ENCODE measurements at regions not wholly inside any gene's neighbourhood (a gene's known extent, or its start where the extent isn't known, plus 50 kb on each side); places are given as distances from the start of the nearest gene placed in this dataset.

DNA sequence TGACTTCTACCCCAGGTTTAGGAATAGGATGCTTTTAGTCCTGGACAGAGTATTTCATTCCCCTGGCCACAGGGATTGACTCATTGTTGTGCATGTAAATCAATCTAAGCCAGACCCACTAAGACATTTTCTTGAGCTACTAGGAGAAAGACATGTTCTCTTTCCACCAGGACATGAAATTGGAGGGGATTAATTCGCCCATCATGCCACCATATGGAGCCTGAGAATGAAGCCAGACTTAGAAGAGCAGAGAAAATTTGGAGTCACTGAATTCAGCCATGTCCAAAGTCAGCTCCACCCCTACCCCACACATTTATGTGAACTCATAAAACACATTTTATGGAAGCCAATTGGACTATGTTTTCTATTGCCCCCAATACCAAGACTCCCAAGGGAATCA lies 322.5 kb downstream of the NFIB start:
- Histone ChIP-seq H3K79me2 (replicated peaks; ENCODE audit: insufficient read depth) (no peaks in the 10 kb centered on the region), H3K4me2 (no peak overlapping the region), H3K9me2 (ENCODE audit: insufficient read depth) (peaks cover 17% of the 10 kb centered on the region), H4K20me1 (replicated peaks; ENCODE audit: insufficient read depth) (no peaks in the 10 kb centered on the region), H3K27me3 (ENCODE audit: insufficient read depth) (no peaks in the 10 kb centered on the region), H3K4me1 (ENCODE audit: insufficient read depth) (no peaks in the 10 kb centered on the region), H2AFZ (no peak overlapping the region), H3K36me3 (ENCODE audit: insufficient read depth) (no peaks in the 10 kb centered on the region), H3F3A (replicated peaks; ENCODE audit: low read depth) (no peaks in the 10 kb centered on the region), H3K27ac (ENCODE audit: low read depth) (no peak overlapping the region), H3K4me3 (no peak overlapping the region)
- Mint-ChIP-seq H3K9me3 (peaks cover 4% of the 10 kb centered on the region), H3K4me3 (no peak overlapping the region), H3K36me3 (ENCODE audit: low read depth) (peaks cover 4% of the 10 kb centered on the region; the same call in 1 of the 3 replicates), H3K27me3 (ENCODE audit: insufficient read depth, low read depth, poor library complexity) (peaks cover 4% of the 10 kb centered on the region), H3K27ac (no peak overlapping the region), H3K4me1 (peaks cover 3% of the 10 kb centered on the region; the same call in 1 of the 3 replicates)
- DNase-seq (ENCODE audit: low spot score) (no peak), ATAC-seq (no peak)
- TF ChIP-seq ZNF114 (CRISPR knock-in tag; IDR thresholded peaks at IDR 0.05): no peak
- TF ChIP-seq POLR2AphosphoS5 (IDR thresholded peaks at IDR 0.05; ENCODE audit: low read depth): no peak
- TF ChIP-seq CREB1 (CRISPR knock-in tag; IDR thresholded peaks at IDR 0.05; ENCODE audit: low read depth): no peak
- TF ChIP-seq EZH2 (IDR thresholded peaks at IDR 0.05; ENCODE audit: low read depth, unreplicated experiment): no peak
- TF ChIP-seq EZH2phosphoT487 (IDR thresholded peaks at IDR 0.05; ENCODE audit: unreplicated experiment): no peak
- TF ChIP-seq, protein P1, sequence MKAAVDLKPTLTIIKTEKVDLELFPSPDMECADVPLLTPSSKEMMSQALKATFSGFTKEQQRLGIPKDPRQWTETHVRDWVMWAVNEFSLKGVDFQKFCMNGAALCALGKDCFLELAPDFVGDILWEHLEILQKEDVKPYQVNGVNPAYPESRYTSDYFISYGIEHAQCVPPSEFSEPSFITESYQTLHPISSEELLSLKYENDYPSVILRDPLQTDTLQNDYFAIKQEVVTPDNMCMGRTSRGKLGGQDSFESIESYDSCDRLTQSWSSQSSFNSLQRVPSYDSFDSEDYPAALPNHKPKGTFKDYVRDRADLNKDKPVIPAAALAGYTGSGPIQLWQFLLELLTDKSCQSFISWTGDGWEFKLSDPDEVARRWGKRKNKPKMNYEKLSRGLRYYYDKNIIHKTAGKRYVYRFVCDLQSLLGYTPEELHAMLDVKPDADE (IDR thresholded peaks at IDR 0.05): no peak
- TF ChIP-seq, protein P2, sequence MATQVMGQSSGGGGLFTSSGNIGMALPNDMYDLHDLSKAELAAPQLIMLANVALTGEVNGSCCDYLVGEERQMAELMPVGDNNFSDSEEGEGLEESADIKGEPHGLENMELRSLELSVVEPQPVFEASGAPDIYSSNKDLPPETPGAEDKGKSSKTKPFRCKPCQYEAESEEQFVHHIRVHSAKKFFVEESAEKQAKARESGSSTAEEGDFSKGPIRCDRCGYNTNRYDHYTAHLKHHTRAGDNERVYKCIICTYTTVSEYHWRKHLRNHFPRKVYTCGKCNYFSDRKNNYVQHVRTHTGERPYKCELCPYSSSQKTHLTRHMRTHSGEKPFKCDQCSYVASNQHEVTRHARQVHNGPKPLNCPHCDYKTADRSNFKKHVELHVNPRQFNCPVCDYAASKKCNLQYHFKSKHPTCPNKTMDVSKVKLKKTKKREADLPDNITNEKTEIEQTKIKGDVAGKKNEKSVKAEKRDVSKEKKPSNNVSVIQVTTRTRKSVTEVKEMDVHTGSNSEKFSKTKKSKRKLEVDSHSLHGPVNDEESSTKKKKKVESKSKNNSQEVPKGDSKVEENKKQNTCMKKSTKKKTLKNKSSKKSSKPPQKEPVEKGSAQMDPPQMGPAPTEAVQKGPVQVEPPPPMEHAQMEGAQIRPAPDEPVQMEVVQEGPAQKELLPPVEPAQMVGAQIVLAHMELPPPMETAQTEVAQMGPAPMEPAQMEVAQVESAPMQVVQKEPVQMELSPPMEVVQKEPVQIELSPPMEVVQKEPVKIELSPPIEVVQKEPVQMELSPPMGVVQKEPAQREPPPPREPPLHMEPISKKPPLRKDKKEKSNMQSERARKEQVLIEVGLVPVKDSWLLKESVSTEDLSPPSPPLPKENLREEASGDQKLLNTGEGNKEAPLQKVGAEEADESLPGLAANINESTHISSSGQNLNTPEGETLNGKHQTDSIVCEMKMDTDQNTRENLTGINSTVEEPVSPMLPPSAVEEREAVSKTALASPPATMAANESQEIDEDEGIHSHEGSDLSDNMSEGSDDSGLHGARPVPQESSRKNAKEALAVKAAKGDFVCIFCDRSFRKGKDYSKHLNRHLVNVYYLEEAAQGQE (IDR thresholded peaks at IDR 0.05; ENCODE audit: unreplicated experiment): no peak
- TF ChIP-seq, protein P3, sequence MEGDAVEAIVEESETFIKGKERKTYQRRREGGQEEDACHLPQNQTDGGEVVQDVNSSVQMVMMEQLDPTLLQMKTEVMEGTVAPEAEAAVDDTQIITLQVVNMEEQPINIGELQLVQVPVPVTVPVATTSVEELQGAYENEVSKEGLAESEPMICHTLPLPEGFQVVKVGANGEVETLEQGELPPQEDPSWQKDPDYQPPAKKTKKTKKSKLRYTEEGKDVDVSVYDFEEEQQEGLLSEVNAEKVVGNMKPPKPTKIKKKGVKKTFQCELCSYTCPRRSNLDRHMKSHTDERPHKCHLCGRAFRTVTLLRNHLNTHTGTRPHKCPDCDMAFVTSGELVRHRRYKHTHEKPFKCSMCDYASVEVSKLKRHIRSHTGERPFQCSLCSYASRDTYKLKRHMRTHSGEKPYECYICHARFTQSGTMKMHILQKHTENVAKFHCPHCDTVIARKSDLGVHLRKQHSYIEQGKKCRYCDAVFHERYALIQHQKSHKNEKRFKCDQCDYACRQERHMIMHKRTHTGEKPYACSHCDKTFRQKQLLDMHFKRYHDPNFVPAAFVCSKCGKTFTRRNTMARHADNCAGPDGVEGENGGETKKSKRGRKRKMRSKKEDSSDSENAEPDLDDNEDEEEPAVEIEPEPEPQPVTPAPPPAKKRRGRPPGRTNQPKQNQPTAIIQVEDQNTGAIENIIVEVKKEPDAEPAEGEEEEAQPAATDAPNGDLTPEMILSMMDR (conservative IDR thresholded peaks at IDR 0.05; ENCODE audit: low read depth in 2 of 2): no peak
- TF ChIP-seq NANOG (IDR thresholded peaks at IDR 0.05; ENCODE audit: borderline replicate concordance): no peak
- TF ChIP-seq, protein P4, sequence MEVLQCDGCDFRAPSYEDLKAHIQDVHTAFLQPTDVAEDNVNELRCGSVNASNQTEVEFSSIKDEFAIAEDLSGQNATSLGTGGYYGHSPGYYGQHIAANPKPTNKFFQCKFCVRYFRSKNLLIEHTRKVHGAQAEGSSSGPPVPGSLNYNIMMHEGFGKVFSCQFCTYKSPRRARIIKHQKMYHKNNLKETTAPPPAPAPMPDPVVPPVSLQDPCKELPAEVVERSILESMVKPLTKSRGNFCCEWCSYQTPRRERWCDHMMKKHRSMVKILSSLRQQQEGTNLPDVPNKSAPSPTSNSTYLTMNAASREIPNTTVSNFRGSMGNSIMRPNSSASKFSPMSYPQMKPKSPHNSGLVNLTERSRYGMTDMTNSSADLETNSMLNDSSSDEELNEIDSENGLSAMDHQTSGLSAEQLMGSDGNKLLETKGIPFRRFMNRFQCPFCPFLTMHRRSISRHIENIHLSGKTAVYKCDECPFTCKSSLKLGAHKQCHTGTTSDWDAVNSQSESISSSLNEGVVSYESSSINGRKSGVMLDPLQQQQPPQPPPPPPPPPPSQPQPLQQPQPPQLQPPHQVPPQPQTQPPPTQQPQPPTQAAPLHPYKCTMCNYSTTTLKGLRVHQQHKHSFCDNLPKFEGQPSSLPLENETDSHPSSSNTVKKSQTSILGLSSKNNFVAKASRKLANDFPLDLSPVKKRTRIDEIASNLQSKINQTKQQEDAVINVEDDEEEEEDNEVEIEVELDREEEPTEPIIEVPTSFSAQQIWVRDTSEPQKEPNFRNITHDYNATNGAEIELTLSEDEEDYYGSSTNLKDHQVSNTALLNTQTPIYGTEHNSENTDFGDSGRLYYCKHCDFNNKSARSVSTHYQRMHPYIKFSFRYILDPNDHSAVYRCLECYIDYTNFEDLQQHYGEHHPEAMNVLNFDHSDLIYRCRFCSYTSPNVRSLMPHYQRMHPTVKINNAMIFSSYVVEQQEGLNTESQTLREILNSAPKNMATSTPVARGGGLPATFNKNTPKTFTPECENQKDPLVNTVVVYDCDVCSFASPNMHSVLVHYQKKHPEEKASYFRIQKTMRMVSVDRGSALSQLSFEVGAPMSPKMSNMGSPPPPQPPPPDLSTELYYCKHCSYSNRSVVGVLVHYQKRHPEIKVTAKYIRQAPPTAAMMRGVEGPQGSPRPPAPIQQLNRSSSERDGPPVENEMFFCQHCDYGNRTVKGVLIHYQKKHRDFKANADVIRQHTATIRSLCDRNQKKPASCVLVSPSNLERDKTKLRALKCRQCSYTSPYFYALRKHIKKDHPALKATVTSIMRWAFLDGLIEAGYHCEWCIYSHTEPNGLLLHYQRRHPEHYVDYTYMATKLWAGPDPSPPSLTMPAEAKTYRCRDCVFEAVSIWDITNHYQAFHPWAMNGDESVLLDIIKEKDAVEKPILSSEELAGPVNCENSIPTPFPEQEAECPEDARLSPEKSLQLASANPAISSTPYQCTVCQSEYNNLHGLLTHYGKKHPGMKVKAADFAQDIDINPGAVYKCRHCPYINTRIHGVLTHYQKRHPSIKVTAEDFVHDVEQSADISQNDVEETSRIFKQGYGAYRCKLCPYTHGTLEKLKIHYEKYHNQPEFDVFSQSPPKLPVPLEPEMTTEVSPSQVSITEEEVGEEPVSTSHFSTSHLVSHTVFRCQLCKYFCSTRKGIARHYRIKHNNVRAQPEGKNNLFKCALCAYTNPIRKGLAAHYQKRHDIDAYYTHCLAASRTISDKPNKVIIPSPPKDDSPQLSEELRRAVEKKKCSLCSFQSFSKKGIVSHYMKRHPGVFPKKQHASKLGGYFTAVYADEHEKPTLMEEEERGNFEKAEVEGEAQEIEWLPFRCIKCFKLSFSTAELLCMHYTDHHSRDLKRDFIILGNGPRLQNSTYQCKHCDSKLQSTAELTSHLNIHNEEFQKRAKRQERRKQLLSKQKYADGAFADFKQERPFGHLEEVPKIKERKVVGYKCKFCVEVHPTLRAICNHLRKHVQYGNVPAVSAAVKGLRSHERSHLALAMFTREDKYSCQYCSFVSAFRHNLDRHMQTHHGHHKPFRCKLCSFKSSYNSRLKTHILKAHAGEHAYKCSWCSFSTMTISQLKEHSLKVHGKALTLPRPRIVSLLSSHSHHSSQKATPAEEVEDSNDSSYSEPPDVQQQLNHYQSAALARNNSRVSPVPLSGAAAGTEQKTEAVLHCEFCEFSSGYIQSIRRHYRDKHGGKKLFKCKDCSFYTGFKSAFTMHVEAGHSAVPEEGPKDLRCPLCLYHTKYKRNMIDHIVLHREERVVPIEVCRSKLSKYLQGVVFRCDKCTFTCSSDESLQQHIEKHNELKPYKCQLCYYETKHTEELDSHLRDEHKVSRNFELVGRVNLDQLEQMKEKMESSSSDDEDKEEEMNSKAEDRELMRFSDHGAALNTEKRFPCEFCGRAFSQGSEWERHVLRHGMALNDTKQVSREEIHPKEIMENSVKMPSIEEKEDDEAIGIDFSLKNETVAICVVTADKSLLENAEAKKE (CRISPR knock-in tag; IDR thresholded peaks at IDR 0.05): no peak
- no peak for TF ChIP-seq ZNF331 (CRISPR knock-in tag; IDR thresholded peaks at IDR 0.05; ENCODE audit: low read depth)

Measured in GM23338 (cell line).